GM12892 (cell line): ENCODE measurements at regions not wholly inside any gene's neighbourhood (a gene's known extent, or its start where the extent isn't known, plus 50 kb on each side); places are given as distances from the start of the nearest gene placed in this dataset.
"Not testable (repeated sequence)": the region's sequence is repeated elsewhere in the genome, so short reads cannot be mapped to it uniquely, and the experiment has no call there.

Source experiments
- DNase-seq: peaks from one replicate; pipeline ENCODE4 v3.0.0; 2011; ENCODE audit not compliant: insufficient read length
- FAIRE-seq: peaks from 2 replicates; lab custom pipeline; 2011; peaks lifted over from hg19 to GRCh38; lab: Jason Lieb, UNC
- POLR2A ChIP-seq: IDR thresholded peaks from 2 replicates; pipeline ENCODE4 v1.6.1; 2011; ENCODE audit warnings: low read depth, low read length, control low read depth

GRCh38 chr1:149157409-149157808 lies 54.1 kb upstream of the NBPF9 start:
- FAIRE-seq = not testable (repeated sequence)

GRCh38 chr1:149158308-149158707 lies 55.0 kb upstream of the NBPF9 start:
- FAIRE-seq, DNase-seq: not testable (repeated sequence)

More at GRCh38 chr1:149157409-149157808, 54.1 kb upstream of the NBPF9 start:
- DNase-seq = not testable (repeated sequence)

- FAIRE-seq = peak; percentile 40
Observed at GRCh38 chr1:149163063-149163444, 59.7 kb upstream of the NBPF9 start.

GRCh38 chr1:149174765-149175164 lies 71.4 kb upstream of the NBPF9 start:
- DNase-seq, FAIRE-seq: not testable (repeated sequence)

More at GRCh38 chr1:149163063-149163444, 59.7 kb upstream of the NBPF9 start:
- not testable (repeated sequence) for DNase-seq

- not testable (repeated sequence) for DNase-seq, FAIRE-seq
Observed at GRCh38 chr1:149175812-149176211, 72.5 kb upstream of the NBPF9 start.

GRCh38 chr1:149176453-149177316 lies 73.3 kb upstream of the NBPF9 start:
- TF ChIP-seq POLR2A = peak; percentile 30; the same call in 1 of the 2 replicates
- FAIRE-seq, DNase-seq: not testable (repeated sequence)

GRCh38 chr1:149190742-149191141 lies 87.4 kb upstream of the NBPF9 start:
- not testable (repeated sequence) for FAIRE-seq, DNase-seq

- not testable (repeated sequence) for FAIRE-seq, DNase-seq
Observed at GRCh38 chr1:149196651-149197050, 93.3 kb upstream of the NBPF9 start.

GRCh38 chr1:149200567-149200966 lies 97.2 kb upstream of the NBPF9 start:
- peak; percentile 51 for FAIRE-seq
- DNase-seq = not testable (repeated sequence)

GRCh38 chr1:149202283-149202682 lies 98.9 kb upstream of the NBPF9 start:
- DNase-seq = not testable (repeated sequence)
- FAIRE-seq = peak; percentile 17

- FAIRE-seq, DNase-seq: not testable (repeated sequence)
Observed at GRCh38 chr1:149204396-149204795, 101.0 kb upstream of the NBPF9 start.

- DNase-seq, FAIRE-seq: not testable (repeated sequence)
Observed at GRCh38 chr1:149208836-149209235, 105.5 kb upstream of the NBPF9 start.

- DNase-seq, FAIRE-seq: not testable (repeated sequence)
Observed at GRCh38 chr1:149211757-149212420, 108.5 kb upstream of the NBPF9 start.

GRCh38 chr1:149212946-149213345 lies 109.6 kb upstream of the NBPF9 start:
- not testable (repeated sequence) for DNase-seq, FAIRE-seq

- not testable (repeated sequence) for FAIRE-seq, DNase-seq
Observed at GRCh38 chr1:149213673-149214072, 110.3 kb upstream of the NBPF9 start.

- FAIRE-seq, DNase-seq: not testable (repeated sequence)
Observed at GRCh38 chr1:149218080-149218988, 115.0 kb upstream of the NBPF9 start.

GRCh38 chr1:149219539-149219938 lies 116.2 kb upstream of the NBPF9 start:
- FAIRE-seq, DNase-seq: not testable (repeated sequence)

- not testable (repeated sequence) for DNase-seq, FAIRE-seq
Observed at GRCh38 chr1:149220463-149221074, 117.2 kb upstream of the NBPF9 start.
